Mesenchymal stem cell (in vitro differentiated cells and primary cell): ENCODE measurements at regions not wholly inside any gene's neighbourhood (a gene's known extent, or its start where the extent isn't known, plus 50 kb on each side); places are given as distances from the start of the nearest gene placed in this dataset.

Source experiments
- DNase-seq: peaks from one replicate; pipeline ENCODE4 v3.0.0-alpha.2; 2013
- H2AFZ ChIP-seq: one replicate; pipeline ENCODE4 v1.6.1; 2013; ENCODE audit warnings: low read depth, mild to moderate bottlenecking, control low read depth, inconsistent platforms, low read length, moderate library complexity
- H2AK5ac ChIP-seq: 2 replicates; pipeline ENCODE4 v1.6.1; 2013; ENCODE audit warnings: low read length, moderate library complexity, mild to moderate bottlenecking, inconsistent platforms; ENCODE audit not compliant: severe bottlenecking
- H2BK120ac ChIP-seq: one replicate; pipeline ENCODE4 v1.6.1; 2013; ENCODE audit warnings: low read depth, mild to moderate bottlenecking, inconsistent platforms, low read length, moderate library complexity
- H2BK12ac ChIP-seq, 2 experiments: one replicate each; pipeline ENCODE4 v1.6.1; 2013; ENCODE audit warnings: inconsistent platforms in 2 of 2, low read length in 2 of 2, mild to moderate bottlenecking in 2 of 2, moderate library complexity in 2 of 2, control low read depth in 1 of 2
- H2BK15ac ChIP-seq: one replicate; pipeline ENCODE4 v1.6.1; 2013; ENCODE audit warnings: mild to moderate bottlenecking, low read depth, inconsistent platforms; ENCODE audit not compliant: poor library complexity, severe bottlenecking
- H2BK5ac ChIP-seq: 2 replicates; pipeline ENCODE4 v1.6.1; 2013; ENCODE audit warnings: low read depth, mild to moderate bottlenecking, low read length, control low read depth, inconsistent platforms; ENCODE audit not compliant: poor library complexity, severe bottlenecking
- H3K14ac ChIP-seq, 2 experiments: one replicate each; pipeline ENCODE4 v1.6.1; 2013; ENCODE audit warnings: inconsistent platforms in 2 of 2, low read length in 2 of 2, control low read depth in 1 of 2, mild to moderate bottlenecking in 1 of 2, moderate library complexity in 1 of 2
- H3K18ac ChIP-seq, 2 experiments: one replicate each; pipeline ENCODE4 v1.6.1; 2013; ENCODE audit warnings: inconsistent platforms in 2 of 2, low read length in 2 of 2, control low read depth in 1 of 2, low read depth in 1 of 2, mild to moderate bottlenecking in 1 of 2
- H3K23ac ChIP-seq, 2 experiments: one replicate each; pipeline ENCODE4 v1.6.1; 2013; ENCODE audit warnings: inconsistent platforms in 2 of 2, low read length in 2 of 2, mild to moderate bottlenecking in 2 of 2, moderate library complexity in 2 of 2, control low read depth in 1 of 2
- H3K27ac ChIP-seq: 2 replicates; pipeline ENCODE4 v1.5.1; 2013; ENCODE audit warnings: mild to moderate bottlenecking, moderate library complexity, low read length, control low read depth, inconsistent platforms; ENCODE audit not compliant: poor library complexity, severe bottlenecking
- H3K27me3 ChIP-seq, 2 experiments: 2 replicates each; pipeline versions ENCODE4 v1.6.1 to v1.7.0; 2013; ENCODE audit warnings: low read length in 2 of 2, mild to moderate bottlenecking in 2 of 2, moderate library complexity in 2 of 2, control low read depth in 1 of 2, inconsistent platforms in 1 of 2; ENCODE audit not compliant: control insufficient read depth in 1 of 2, insufficient read depth in 1 of 2
- H3K36me3 ChIP-seq, 2 experiments: 2 replicates each; pipeline versions ENCODE4 v1.6.1 to v1.7.0; 2013; ENCODE audit warnings: low read length in 2 of 2, control low read depth in 1 of 2, inconsistent platforms in 1 of 2, low read depth in 1 of 2, mild to moderate bottlenecking in 1 of 2; ENCODE audit not compliant: insufficient read depth in 2 of 2, control insufficient read depth in 1 of 2
- H3K4ac ChIP-seq, 2 experiments: one replicate each; pipeline ENCODE4 v1.6.1; 2013; ENCODE audit warnings: inconsistent platforms in 2 of 2, low read length in 2 of 2, mild to moderate bottlenecking in 2 of 2, moderate library complexity in 2 of 2, control low read depth in 1 of 2, low read depth in 1 of 2
- H3K4me1 ChIP-seq: 2 replicates; pipeline ENCODE4 v1.6.1; 2013; ENCODE audit warnings: low read depth, low read length, control low read depth; ENCODE audit not compliant: control insufficient read depth, insufficient read depth
- H3K4me2 ChIP-seq: 2 replicates; pipeline ENCODE4 v1.6.1; 2013; ENCODE audit warnings: low read length, mild to moderate bottlenecking, inconsistent platforms; ENCODE audit not compliant: poor library complexity, severe bottlenecking
- H3K4me3 ChIP-seq, 2 experiments: 2 replicates each; pipeline versions ENCODE4 v1.5.1 to v1.7.0; 2013; ENCODE audit warnings: low read length in 2 of 2, mild to moderate bottlenecking in 2 of 2, control low read depth in 1 of 2, low read depth in 1 of 2; ENCODE audit not compliant: insufficient read depth in 1 of 2
- H3K79me1 ChIP-seq: replicated peaks from 2 replicates; pipeline ENCODE4 v1.6.1; 2013; ENCODE audit warnings: mild to moderate bottlenecking, control low read depth, low read length, inconsistent platforms; ENCODE audit not compliant: poor library complexity, severe bottlenecking
- H3K9ac ChIP-seq: 2 replicates; pipeline ENCODE4 v1.7.0; 2013; ENCODE audit warnings: mild to moderate bottlenecking, low read length, moderate library complexity
- H3K9me3 ChIP-seq: 2 replicates; pipeline ENCODE4 v1.7.0; 2013; ENCODE audit warnings: mild to moderate bottlenecking, low read length; ENCODE audit not compliant: control insufficient read depth
- H4K8ac ChIP-seq: one replicate; pipeline ENCODE4 v1.6.1; 2013; ENCODE audit warnings: inconsistent platforms, mild to moderate bottlenecking, low read length, moderate library complexity
- H4K91ac ChIP-seq: one replicate; pipeline ENCODE4 v1.6.1; 2013; ENCODE audit warnings: mild to moderate bottlenecking, low read length, inconsistent platforms
- WGBS: methylation state at CpG from one replicate; pipeline ENCODE4 v1.1.7; 2013; ENCODE audit warnings: mixed read lengths; 5-methylcytosine and 5-hydroxymethylcytosine counted together

DNA sequence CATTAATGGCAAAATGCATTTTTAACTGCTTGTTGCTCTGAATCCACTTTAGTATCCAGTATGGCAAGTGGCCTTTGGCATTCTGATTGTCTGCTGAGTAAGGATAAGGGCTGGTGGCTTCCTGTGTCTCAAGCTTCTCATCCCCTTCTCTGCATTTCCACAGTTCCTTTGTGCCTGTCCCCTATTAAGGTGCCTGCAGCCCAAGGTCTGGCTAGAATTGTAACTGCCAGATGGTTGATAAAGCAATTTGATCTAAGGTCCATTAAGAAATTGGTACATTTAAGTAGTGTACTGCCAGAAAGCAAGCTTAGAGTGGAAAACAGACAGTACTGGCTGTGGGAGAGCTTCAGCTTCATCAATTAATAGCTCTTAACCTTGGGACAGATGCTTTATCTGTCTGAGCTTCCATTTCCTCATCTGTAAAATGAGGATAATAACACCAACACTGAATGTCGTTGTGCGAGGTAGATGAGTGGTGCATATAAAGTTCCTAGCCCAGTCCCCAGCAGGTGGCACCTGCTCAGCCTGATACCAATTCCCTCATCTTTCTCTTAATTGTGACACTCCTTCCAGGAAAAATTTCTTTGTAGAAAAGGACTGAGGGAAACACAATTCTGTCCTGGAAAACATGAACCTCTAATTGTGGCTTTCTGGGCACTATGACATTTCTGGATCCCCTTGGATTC lies 570.6 kb upstream of the GCFC2 start:
- WGBS, result no CpG with 5 or more reads among the region's 2 CpGs
- Histone ChIP-seq H3K23ac (no peak overlapping the region), H3K9ac (no peak overlapping the region), H3K36me3 (no peaks in the 10 kb centered on the region), H3K27me3 (no peaks in the 10 kb centered on the region), H3K14ac (no peak overlapping the region), H3K4me1 (no peaks in the 10 kb centered on the region), H3K27ac (no peak overlapping the region), H2AFZ (peak overlapping the region; percentile 23), H2BK15ac (no peak overlapping the region), H2BK12ac (no peak overlapping the region), H3K4me3 (no peak overlapping the region), H2BK5ac (no peak overlapping the region), H3K79me1 (no peaks in the 10 kb centered on the region), H2AK5ac (no peak overlapping the region), H3K18ac (peak overlapping the region in 1 of 2 experiments; percentile 82), H4K91ac (no peak overlapping the region), H3K9me3 (no peaks in the 10 kb centered on the region), H4K8ac (no peak overlapping the region), H3K4ac (no peak overlapping the region), H3K4me2 (no peak overlapping the region), H2BK120ac (no peak overlapping the region)
- DNase-seq, result no peak

DNA sequence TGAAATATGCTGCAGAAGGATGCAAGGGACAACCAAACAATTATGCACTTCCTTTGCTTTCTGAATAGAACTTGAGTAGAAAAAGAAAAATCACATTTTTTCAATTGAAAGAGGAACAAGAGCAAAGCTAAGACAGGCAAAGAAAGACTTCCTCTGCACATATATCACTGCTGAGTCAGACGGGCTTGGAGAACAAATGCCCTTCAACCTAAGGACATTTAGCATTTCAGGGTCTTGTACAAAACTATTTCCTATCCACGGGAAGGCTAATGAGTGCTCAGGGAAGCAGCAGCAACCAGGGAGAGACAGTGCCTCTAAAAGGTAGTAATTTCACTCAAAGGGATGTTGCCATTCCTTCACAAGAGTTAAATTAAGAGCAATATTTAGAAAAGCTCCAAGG lies 570.0 kb upstream of the GCFC2 start:
- Histone ChIP-seq H3K4me2 (no peak overlapping the region), H3K27me3 (no peaks in the 10 kb centered on the region), H4K91ac (no peak overlapping the region), H2BK12ac (no peak overlapping the region), H3K4me3 (no peak overlapping the region), H3K4me1 (no peaks in the 10 kb centered on the region), H2BK5ac (no peak overlapping the region), H3K9me3 (no peaks in the 10 kb centered on the region), H2AK5ac (no peak overlapping the region), H3K4ac (no peak overlapping the region), H3K36me3 (no peaks in the 10 kb centered on the region), H3K23ac (no peak overlapping the region), H3K18ac (no peak overlapping the region), H3K14ac (no peak overlapping the region), H2BK15ac (no peak overlapping the region), H4K8ac (no peak overlapping the region), H3K27ac (no peak overlapping the region), H3K9ac (no peak overlapping the region), H2BK120ac (no peak overlapping the region), H3K79me1 (no peaks in the 10 kb centered on the region), H2AFZ (no peak overlapping the region)
- 8% methylated on average over 1 of the region's 2 CpGs for WGBS
- peak; percentile 21 for DNase-seq

DNA sequence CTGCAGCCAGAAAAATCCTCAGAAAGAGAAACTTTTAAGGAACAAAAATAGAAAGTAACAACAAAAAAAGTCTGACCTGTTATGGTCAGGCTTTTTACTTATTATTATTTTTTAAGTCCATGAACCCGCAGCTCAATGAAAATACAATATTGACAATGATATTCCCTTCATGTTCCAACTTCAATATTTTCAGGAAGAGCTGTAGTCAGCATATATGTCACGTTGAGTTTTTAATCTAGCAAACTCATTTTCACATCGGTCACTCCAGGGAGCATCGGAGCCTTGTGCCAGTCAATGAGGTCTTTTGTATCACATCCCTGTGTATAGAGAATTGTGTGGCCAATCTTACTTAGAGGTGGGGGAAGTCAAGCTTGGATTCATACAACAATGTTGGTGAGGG lies 568.4 kb upstream of the GCFC2 start:
- Histone ChIP-seq H3K27me3 (no peaks in the 10 kb centered on the region), H2BK5ac (no peak overlapping the region)
- over 99% methylated on average over 4 of the region's 4 CpGs for WGBS

DNA sequence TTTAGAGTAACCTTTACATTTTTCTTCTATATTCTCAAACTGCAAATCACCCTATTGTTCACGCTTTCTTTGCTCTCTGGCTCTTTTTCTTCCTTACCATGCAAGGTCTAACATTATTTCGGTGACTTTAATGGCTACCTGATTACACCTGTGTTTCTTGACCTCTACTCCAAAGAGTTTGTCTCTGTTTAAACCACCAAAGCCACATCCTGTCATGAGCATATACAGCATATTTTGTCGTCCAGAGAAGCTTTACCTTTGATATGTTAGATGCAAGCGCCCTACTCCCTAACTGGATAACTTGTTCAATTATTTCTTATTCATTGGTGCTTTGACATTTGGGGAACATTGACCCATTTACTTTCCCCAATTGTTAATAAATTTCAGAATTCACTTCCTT lies 565.1 kb upstream of the GCFC2 start:
- H3K9ac ChIP-seq, result no peak overlapping the region
- 88% methylated on average over 4 of the region's 4 CpGs for WGBS
- H2BK120ac ChIP-seq, result no peak overlapping the region
- no peak overlapping the region for H4K91ac ChIP-seq
- no peak overlapping the region for H3K4me2 ChIP-seq
- H2BK15ac ChIP-seq, result no peak overlapping the region
- H3K14ac ChIP-seq, result no peak overlapping the region
- H2BK5ac ChIP-seq, result no peak overlapping the region
- no peak overlapping the region for H3K18ac ChIP-seq
- no peak for DNase-seq
- no peaks in the 10 kb centered on the region for H3K36me3 ChIP-seq
- H3K4ac ChIP-seq, result no peak overlapping the region
- no peaks in the 10 kb centered on the region for H3K9me3 ChIP-seq
- H4K8ac ChIP-seq, result no peak overlapping the region
- no peak overlapping the region for H3K27ac ChIP-seq
- no peak overlapping the region for H2AFZ ChIP-seq
- no peak overlapping the region for H3K23ac ChIP-seq
- no peaks in the 10 kb centered on the region for H3K27me3 ChIP-seq
- no peak overlapping the region for H2AK5ac ChIP-seq
- no peak overlapping the region for H3K4me3 ChIP-seq
- no peaks in the 10 kb centered on the region for H3K4me1 ChIP-seq
- H2BK12ac ChIP-seq, result no peak overlapping the region
- H3K79me1 ChIP-seq, result no peaks in the 10 kb centered on the region

More for the DNA sequence above, 568.4 kb upstream of the GCFC2 start:
- no peak overlapping the region for H2AFZ ChIP-seq
- H2BK15ac ChIP-seq, result no peak overlapping the region
- no peaks in the 10 kb centered on the region for H3K9me3 ChIP-seq
- H3K9ac ChIP-seq, result no peak overlapping the region
- no peak for DNase-seq
- no peak overlapping the region for H2BK12ac ChIP-seq
- H3K4me1 ChIP-seq, result no peaks in the 10 kb centered on the region
- no peak overlapping the region for H3K4me3 ChIP-seq
- no peak overlapping the region for H2BK120ac ChIP-seq
- no peak overlapping the region for H3K14ac ChIP-seq
- H3K27ac ChIP-seq, result no peak overlapping the region
- no peak overlapping the region for H3K4me2 ChIP-seq
- H3K23ac ChIP-seq, result no peak overlapping the region
- H2AK5ac ChIP-seq, result no peak overlapping the region
- H3K18ac ChIP-seq, result no peak overlapping the region
- H3K36me3 ChIP-seq, result no peaks in the 10 kb centered on the region
- H4K91ac ChIP-seq, result no peak overlapping the region
- H3K79me1 ChIP-seq, result no peaks in the 10 kb centered on the region
- no peak overlapping the region for H4K8ac ChIP-seq
- no peak overlapping the region for H3K4ac ChIP-seq
